ENCODE measurements at regions not wholly inside any gene's neighbourhood (a gene's known extent, or its start where the extent isn't known, plus 50 kb on each side); places are given as distances from the start of the nearest gene placed in this dataset.

DNA sequence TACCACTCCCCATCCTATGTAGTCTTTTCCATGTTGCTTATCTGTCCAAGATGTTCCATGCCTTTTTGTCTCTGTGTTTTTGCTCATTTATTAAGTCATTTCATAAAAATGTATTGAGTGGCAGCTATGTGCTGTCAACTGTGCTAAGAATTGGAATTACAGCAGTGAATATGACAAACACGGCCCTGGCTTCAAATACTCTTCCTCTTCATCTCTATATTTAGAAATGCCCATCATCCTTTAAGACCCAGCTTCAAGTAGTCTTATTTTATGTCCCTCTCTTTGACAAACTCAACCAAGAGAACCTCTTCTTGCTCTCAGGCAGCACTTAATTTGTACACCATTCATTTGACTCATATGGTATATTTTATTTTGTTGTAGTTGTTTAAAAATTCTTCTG, 55.4 kb upstream of the AMOT start:
- TF ChIP-seq, protein P1, sequence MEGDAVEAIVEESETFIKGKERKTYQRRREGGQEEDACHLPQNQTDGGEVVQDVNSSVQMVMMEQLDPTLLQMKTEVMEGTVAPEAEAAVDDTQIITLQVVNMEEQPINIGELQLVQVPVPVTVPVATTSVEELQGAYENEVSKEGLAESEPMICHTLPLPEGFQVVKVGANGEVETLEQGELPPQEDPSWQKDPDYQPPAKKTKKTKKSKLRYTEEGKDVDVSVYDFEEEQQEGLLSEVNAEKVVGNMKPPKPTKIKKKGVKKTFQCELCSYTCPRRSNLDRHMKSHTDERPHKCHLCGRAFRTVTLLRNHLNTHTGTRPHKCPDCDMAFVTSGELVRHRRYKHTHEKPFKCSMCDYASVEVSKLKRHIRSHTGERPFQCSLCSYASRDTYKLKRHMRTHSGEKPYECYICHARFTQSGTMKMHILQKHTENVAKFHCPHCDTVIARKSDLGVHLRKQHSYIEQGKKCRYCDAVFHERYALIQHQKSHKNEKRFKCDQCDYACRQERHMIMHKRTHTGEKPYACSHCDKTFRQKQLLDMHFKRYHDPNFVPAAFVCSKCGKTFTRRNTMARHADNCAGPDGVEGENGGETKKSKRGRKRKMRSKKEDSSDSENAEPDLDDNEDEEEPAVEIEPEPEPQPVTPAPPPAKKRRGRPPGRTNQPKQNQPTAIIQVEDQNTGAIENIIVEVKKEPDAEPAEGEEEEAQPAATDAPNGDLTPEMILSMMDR (IDR thresholded peaks at IDR 0.05; ENCODE audit: insufficient read depth, low read depth, low read length, missing control alignments) = no peak

More for the DNA sequence above, 55.4 kb upstream of the AMOT start:
- H3K4me3 ChIP-seq (ENCODE audit: low read depth, low read length) = no peak overlapping the region
- no peak for DNase-seq (ENCODE audit: low read depth)
